GM19324 (cell line): ENCODE measurements at regions not wholly inside any gene's neighbourhood (a gene's known extent, or its start where the extent isn't known, plus 50 kb on each side); places are given as distances from the start of the nearest gene placed in this dataset.
"Not testable (repeated sequence)": the region's sequence is repeated elsewhere in the genome, so short reads cannot be mapped to it uniquely, and the experiment has no call there.

Source experiments
- ATAC-seq: cut with Tn5 transposase; IDR thresholded peaks from one replicate; pipeline ENCODE4 v1.9.1; 2021; ENCODE audit warnings: mild to moderate bottlenecking, moderate library complexity; ENCODE audit not compliant: unreplicated experiment, low FRiP score

- no peak for ATAC-seq
Measured at GRCh38 chr2:182548031-182548950, 121.5 kb upstream of the PDE1A start.

GRCh38 chr2:182550234-182550633, 123.4 kb upstream of the PDE1A start:
- ATAC-seq, result no peak

GRCh38 chr2:182552232-182552631, 125.4 kb upstream of the PDE1A start:
- ATAC-seq, result not testable (repeated sequence)

GRCh38 chr2:182552785-182553184, 125.9 kb upstream of the PDE1A start:
- ATAC-seq, result not testable (repeated sequence)

- ATAC-seq, result peak; percentile 99
Measured at GRCh38 chr2:182553483-182553882, 126.6 kb upstream of the PDE1A start.

GRCh38 chr2:182554950-182555349, 128.1 kb upstream of the PDE1A start:
- no peak for ATAC-seq

GRCh38 chr2:182558564-182558963, 131.7 kb upstream of the PDE1A start:
- ATAC-seq, result no peak

- no peak for ATAC-seq
Measured at GRCh38 chr2:182559623-182560022, 132.8 kb upstream of the PDE1A start.

GRCh38 chr2:182565911-182566567, 139.2 kb upstream of the PDE1A start:
- ATAC-seq, result no peak

- ATAC-seq, result no peak
Measured at GRCh38 chr2:182573553-182573952, 142.5 kb upstream of the DNAJC10 start.

GRCh38 chr2:182577816-182578215, 138.2 kb upstream of the DNAJC10 start:
- ATAC-seq, result no peak

- ATAC-seq, result no peak
Measured at GRCh38 chr2:182581196-182581935, 134.7 kb upstream of the DNAJC10 start.

GRCh38 chr2:182584462-182584861, 131.6 kb upstream of the DNAJC10 start:
- ATAC-seq, result no peak

GRCh38 chr2:182585001-182585400, 131.1 kb upstream of the DNAJC10 start:
- ATAC-seq, result no peak

GRCh38 chr2:182585430-182585829, 130.6 kb upstream of the DNAJC10 start:
- ATAC-seq, result no peak

- no peak for ATAC-seq
Measured at GRCh38 chr2:182586426-182586825, 129.6 kb upstream of the DNAJC10 start.

- no peak for ATAC-seq
Measured at GRCh38 chr2:182587831-182588230, 128.2 kb upstream of the DNAJC10 start.

GRCh38 chr2:182589121-182589520, 126.9 kb upstream of the DNAJC10 start:
- ATAC-seq, result no peak

GRCh38 chr2:182591774-182592173, 124.3 kb upstream of the DNAJC10 start:
- no peak for ATAC-seq

- ATAC-seq, result no peak
Measured at GRCh38 chr2:182592691-182593393, 123.2 kb upstream of the DNAJC10 start.
